Panc1 (cell line): ENCODE measurements at regions not wholly inside any gene's neighbourhood (a gene's known extent, or its start where the extent isn't known, plus 50 kb on each side); places are given as distances from the start of the nearest gene placed in this dataset.

Experiments used
- ATAC-seq: fragments of 200-7000 bp; cut with Tn5 transposase; 2 replicates; pipeline ENCODE4 v1.9.1; 2020; ENCODE audit warnings: mild to moderate bottlenecking, moderate library complexity
- BruUV-seq: library from RNA; stranded (reverse); fragments of 400-500 nt; replicated peaks from 2 replicates; lab custom pipeline; 2021; lab: Mats Ljungman, UMichigan
- CTCF ChIA-PET: fragments of 300-600 bp; sonication (Branson Sonifier 250); formaldehyde crosslinking; loops from one replicate; lab custom pipeline; 2022; ENCODE audit warnings: antibody characterized with exemption; lab: Charles Lee
- POLR2A ChIA-PET: fragments of 300-600 bp; sonication (Branson Sonifier 250); formaldehyde crosslinking; loops from one replicate; lab custom pipeline; 2022; ENCODE audit warnings: antibody characterized with exemption; lab: Charles Lee
- DNase-seq: peaks from one replicate; pipeline ENCODE4 v3.0.0-alpha.2; 2010; ENCODE audit warnings: low read depth, low spot score
- H3K27ac ChIP-seq: 2 replicates; pipeline ENCODE4 v1.5.1; 2011; ENCODE audit warnings: mild to moderate bottlenecking, low read length, inconsistent platforms
- H3K27me3 ChIP-seq: fragments of 200-500 bp; sonication (Bioruptor generic); 2 replicates; pipeline ENCODE4 v1.6.0; 2014; ENCODE audit warnings: low read length, inconsistent platforms; ENCODE audit not compliant: control insufficient read depth, insufficient read depth
- H3K36me3 ChIP-seq: fragments of 200-500 bp; sonication (Bioruptor generic); 2 replicates; pipeline ENCODE4 v1.5.1; 2014; ENCODE audit warnings: inconsistent platforms, mild to moderate bottlenecking, low read length, moderate library complexity; ENCODE audit not compliant: control insufficient read depth, insufficient read depth
- H3K4me1 ChIP-seq: 2 replicates; pipeline ENCODE4 v1.5.1; 2011; ENCODE audit warnings: inconsistent platforms, mild to moderate bottlenecking, low read length, moderate library complexity; ENCODE audit not compliant: control insufficient read depth, insufficient read depth
- H3K4me3 ChIP-seq, 2 experiments: 2 replicates each; pipeline ENCODE4 v1.5.1; 2011 to 2012; ENCODE audit warnings: low read depth in 2 of 2, low read length in 2 of 2, mild to moderate bottlenecking in 2 of 2, inconsistent platforms in 1 of 2, moderate library complexity in 1 of 2
- H3K9me3 ChIP-seq: fragments of 200-500 bp; sonication (Bioruptor generic); 2 replicates; pipeline ENCODE4 v1.5.1; 2014; ENCODE audit warnings: low read depth, mild to moderate bottlenecking, inconsistent platforms, low read length, moderate library complexity; ENCODE audit not compliant: control insufficient read depth, insufficient read depth
- CTCF ChIP-seq: fragments of 450-650 bp; IDR thresholded peaks from 2 replicates; pipeline ENCODE4 v1.5.1; 2017; ENCODE audit warnings: mild to moderate bottlenecking
- POLR2AphosphoS5 ChIP-seq: IDR thresholded peaks from 2 replicates; pipeline ENCODE4 v1.6.1; 2012; ENCODE audit warnings: mild to moderate bottlenecking, low read depth, low read length, moderate library complexity
- REST ChIP-seq, 2 experiments: IDR thresholded peaks; 2 replicates each; pipeline ENCODE4 v1.6.1; 2011 to 2012; ENCODE audit warnings: low read depth in 2 of 2, control low read depth in 1 of 2, low read length in 1 of 2, mild to moderate bottlenecking in 1 of 2, moderate library complexity in 1 of 2; ENCODE audit not compliant: insufficient read depth in 1 of 2
- SIN3A ChIP-seq: IDR thresholded peaks from 2 replicates; pipeline ENCODE4 v1.6.1; 2012; ENCODE audit warnings: low read depth, mild to moderate bottlenecking, low read length, moderate library complexity, borderline replicate concordance; ENCODE audit not compliant: insufficient read depth
- TCF7L2 ChIP-seq: IDR thresholded peaks from 2 replicates; pipeline ENCODE4 v1.6.1; 2011; ENCODE audit warnings: mild to moderate bottlenecking, low read depth, low read length, inconsistent platforms
- in situ Hi-C: cut with HindIII; loops from 2 replicates; pipeline ENCODE4 v1.10.0; 2016; ENCODE audit warnings: low sequenced_read_pairs, low pct_unique_long_range_greater_than_20kb
- intact Hi-C: fragments of 100-400 bp; cut with micrococcal nuclease; formaldehyde crosslinking; loops from one replicate; pipeline ENCODE4 v1.10.0; 2022; ENCODE audit not compliant: unreplicated experiment

GRCh38 chr7:41060796-41061195 lies 642.1 kb downstream of the INHBA start:
- Histone ChIP-seq H3K36me3 (no peaks in the 10 kb centered on the region), H3K9me3 (no peaks in the 10 kb centered on the region), H3K27ac (no peak overlapping the region), H3K4me1 (no peaks in the 10 kb centered on the region), H3K27me3 (no peaks in the 10 kb centered on the region), H3K4me3 (no peak overlapping the region)
- intact Hi-C loops: no loop called here
- ChIA-PET CTCF (no interaction called here), POLR2A (no interaction called here)
- no peak for TF ChIP-seq POLR2AphosphoS5
- TF ChIP-seq CTCF: no peak
- no peak for TF ChIP-seq SIN3A
- no peak for TF ChIP-seq TCF7L2
- no peak for TF ChIP-seq REST (IDR thresholded peaks at IDR 0.05; ENCODE audit: insufficient read depth in 1 of 2, low read depth in 2 of 2, low read length in 1 of 2)
- DNase-seq (no peak), ATAC-seq (no peak)
- in situ Hi-C loops: no loop called here
- no TSS peak for BruUV-seq

- intact Hi-C loops: no loop called here
- H3K4me1 ChIP-seq: no peaks in the 10 kb centered on the region
- ChIA-PET CTCF (no interaction called here), POLR2A (no interaction called here)
- no peak for DNase-seq
- no TSS peak for BruUV-seq
- no peak overlapping the region for H3K4me3 ChIP-seq
- H3K27me3 ChIP-seq: no peaks in the 10 kb centered on the region
- TF ChIP-seq TCF7L2 (no peak), SIN3A (no peak), REST (IDR thresholded peaks at IDR 0.05; ENCODE audit: insufficient read depth in 1 of 2, low read depth in 2 of 2, low read length in 1 of 2) (no peak), POLR2AphosphoS5 (no peak), CTCF (no peak)
- ATAC-seq: no peak
- H3K9me3 ChIP-seq: no peaks in the 10 kb centered on the region
- no peaks in the 10 kb centered on the region for H3K36me3 ChIP-seq
- in situ Hi-C loops: no loop called here
- H3K27ac ChIP-seq: no peak overlapping the region
Measured at GRCh38 chr7:41059796-41060195, 643.1 kb downstream of the INHBA start.
